ENCODE measurements at regions not wholly inside any gene's neighbourhood (a gene's known extent, or its start where the extent isn't known, plus 50 kb on each side); places are given as distances from the start of the nearest gene placed in this dataset.
"Not testable (repeated sequence)": the region's sequence is repeated elsewhere in the genome, so short reads cannot be mapped to it uniquely, and the experiment has no call there.

DNA sequence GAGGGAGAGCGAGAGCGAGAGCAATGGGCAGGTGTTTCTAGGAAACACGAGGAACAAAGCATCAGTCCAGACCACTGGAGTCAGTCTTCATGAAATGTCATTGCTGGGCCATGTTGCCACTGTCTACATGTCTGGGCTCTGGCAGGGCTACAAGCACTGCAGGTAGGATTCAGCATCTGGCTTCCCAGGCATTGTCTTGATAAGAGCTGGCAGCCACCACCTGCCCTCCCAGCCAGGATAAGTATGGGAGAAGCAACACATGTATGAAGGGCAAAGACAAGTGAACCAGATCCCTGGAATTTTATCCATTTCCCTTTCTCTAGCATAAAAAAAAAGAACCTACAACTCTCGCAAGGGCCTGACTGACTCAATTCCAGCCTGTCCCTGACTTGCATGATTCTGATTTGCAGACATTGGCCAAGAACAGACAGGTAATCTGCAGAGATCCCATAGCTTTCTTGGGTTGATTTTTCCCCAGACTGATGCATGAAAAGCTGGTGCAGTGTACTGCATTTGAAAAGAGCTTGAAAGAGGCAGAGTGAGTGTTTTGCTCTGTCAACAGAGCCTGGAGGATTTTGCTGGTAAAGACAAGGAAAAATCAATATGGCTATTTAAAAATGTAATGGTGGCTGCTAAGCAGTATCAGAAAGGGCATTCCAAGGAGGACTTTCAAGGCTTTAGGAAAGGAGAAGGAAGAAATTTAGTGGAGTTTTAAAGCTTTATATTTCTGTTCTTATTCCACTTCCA is 157.2 kb upstream of the MYRIP start:
- TF ChIP-seq CTCF (conservative IDR thresholded peaks at IDR 0.05; ENCODE audit: low read depth, low read length): no peak
- H3K4me3 ChIP-seq (ENCODE audit: low read depth, low read length): no peak overlapping the region
- DNase-seq (ENCODE audit: low read depth): no peak

DNA sequence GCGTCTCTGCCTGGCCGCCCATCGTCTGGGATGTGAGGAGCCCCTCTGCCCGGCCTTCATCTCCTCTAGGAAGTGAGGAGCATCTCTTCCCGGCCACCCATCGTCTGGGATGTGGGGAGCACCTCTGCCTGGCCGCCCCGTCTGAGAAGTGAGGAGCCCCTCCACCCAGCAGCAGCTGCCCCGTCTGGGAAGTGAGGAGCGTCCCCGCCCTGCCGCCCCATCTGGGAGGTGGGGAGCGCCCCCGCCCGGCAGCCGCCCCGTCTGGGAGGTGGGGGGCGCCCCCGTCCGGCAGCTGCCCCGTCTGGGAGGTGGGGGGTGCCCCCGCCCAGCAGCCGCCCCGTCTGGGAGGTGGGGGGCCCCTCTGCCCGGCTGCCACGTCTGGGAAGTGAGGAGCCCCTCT is 153.7 kb upstream of the MYRIP start:
- DNase-seq (ENCODE audit: low read depth); H3K4me3 ChIP-seq (ENCODE audit: low read depth, low read length): not testable (repeated sequence)

- H3K4me3 ChIP-seq (ENCODE audit: low read depth, low read length): no peak overlapping the region
- TF ChIP-seq CTCF (conservative IDR thresholded peaks at IDR 0.05; ENCODE audit: low read depth, low read length): no peak
- no peak for DNase-seq (ENCODE audit: low read depth)
Observed at GRCh38 chr3:39657075-39657474, 152.3 kb upstream of the MYRIP start.

DNA sequence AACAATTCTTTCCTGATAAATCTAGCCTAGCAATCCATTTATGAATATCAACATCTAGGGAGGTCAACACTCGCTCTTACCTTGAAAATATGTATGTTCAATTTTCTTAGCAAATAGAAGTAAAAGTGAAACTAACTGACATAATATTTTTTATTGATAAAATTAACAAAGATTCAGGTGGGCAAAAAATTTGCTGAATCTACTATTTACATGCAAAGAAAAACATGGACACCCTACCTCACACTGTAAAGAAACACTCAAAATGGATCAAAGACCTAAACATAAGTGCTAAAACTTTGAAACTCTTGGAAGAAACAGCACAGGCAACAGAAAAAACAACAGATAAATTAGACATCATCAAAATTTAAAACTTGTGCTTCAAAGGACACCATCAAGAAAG is 151.6 kb upstream of the MYRIP start:
- no peak for TF ChIP-seq CTCF (conservative IDR thresholded peaks at IDR 0.05; ENCODE audit: low read depth, low read length)
- no peak for DNase-seq (ENCODE audit: low read depth)
- H3K4me3 ChIP-seq (ENCODE audit: low read depth, low read length): no peak overlapping the region

DNA sequence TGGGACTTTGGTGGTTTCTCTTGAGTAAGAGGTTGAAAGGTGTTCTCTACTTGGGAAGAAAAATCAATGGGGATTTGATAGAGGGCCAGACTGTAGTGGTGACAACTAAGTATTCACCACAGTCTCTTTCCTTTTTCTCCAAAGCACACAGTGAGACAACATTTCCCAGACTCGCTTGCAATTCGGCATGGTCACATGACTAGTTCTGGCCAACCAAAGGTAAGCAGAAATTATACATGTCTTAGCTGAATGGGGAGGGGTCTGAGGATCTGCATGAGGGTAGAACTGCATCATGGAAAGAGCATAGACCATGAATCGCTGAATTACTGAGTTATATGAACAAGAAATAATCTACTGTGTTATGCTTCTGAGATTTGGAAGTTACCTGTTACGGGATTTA is 144.5 kb upstream of the MYRIP start:
- H3K4me3 ChIP-seq (ENCODE audit: low read depth, low read length): no peak overlapping the region
- TF ChIP-seq CTCF (conservative IDR thresholded peaks at IDR 0.05; ENCODE audit: low read depth, low read length): no peak
- no peak for DNase-seq (ENCODE audit: low read depth)

DNA sequence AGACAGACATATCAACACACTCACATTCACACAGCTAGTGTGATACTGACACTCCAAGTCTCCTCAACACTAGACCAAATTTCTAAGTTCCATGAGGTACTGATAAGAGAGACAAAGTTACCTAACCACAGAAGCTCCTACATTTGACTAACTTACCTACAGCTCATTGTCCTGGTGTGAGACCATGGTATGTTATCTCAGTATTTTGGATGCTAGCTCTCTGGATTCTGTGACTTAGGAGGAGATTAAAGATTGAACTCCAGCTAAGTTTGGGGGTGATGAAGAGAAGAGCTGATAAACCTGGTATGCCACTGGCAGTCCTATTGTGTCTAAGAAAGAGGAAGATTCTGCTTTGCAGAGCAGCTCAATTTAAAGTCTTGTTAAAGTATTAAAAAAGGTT is 144.0 kb upstream of the MYRIP start:
- no peak for TF ChIP-seq CTCF (conservative IDR thresholded peaks at IDR 0.05; ENCODE audit: low read depth, low read length)
- H3K4me3 ChIP-seq (ENCODE audit: low read depth, low read length): no peak overlapping the region
- DNase-seq (ENCODE audit: low read depth): no peak

DNA sequence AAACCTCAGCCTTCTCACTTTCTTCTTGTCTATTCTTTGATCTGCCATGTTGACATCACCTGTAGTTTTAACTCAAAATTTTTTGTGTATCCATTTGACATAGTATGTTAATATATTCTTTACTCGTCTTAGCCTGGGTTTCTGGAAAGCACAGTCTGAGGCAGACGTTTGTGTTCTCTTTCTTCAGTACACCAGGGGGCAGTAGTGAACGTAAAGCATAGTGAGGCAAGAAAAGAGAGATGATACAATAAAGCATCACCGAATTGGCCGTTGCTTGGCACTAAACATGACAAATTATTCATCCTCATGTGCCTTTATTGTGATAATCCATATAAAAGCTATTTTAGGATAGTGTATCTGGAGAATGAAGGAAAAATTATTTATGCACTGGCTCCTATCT is 141.0 kb upstream of the MYRIP start:
- H3K4me3 ChIP-seq (ENCODE audit: low read depth, low read length): no peak overlapping the region
- peak; percentile 4 for DNase-seq (ENCODE audit: low read depth)
- peak; percentile 88 for TF ChIP-seq CTCF (conservative IDR thresholded peaks at IDR 0.05; ENCODE audit: low read depth, low read length)

All from epithelial cell of proximal tubule (primary cell).